ENCODE measurements at regions not wholly inside any gene's neighbourhood (a gene's known extent, or its start where the extent isn't known, plus 50 kb on each side); places are given as distances from the start of the nearest gene placed in this dataset.
A peak's percentile ranks its signal among the peaks of the same experiment; 100 is the strongest.

- TF ChIP-seq, protein P1, sequence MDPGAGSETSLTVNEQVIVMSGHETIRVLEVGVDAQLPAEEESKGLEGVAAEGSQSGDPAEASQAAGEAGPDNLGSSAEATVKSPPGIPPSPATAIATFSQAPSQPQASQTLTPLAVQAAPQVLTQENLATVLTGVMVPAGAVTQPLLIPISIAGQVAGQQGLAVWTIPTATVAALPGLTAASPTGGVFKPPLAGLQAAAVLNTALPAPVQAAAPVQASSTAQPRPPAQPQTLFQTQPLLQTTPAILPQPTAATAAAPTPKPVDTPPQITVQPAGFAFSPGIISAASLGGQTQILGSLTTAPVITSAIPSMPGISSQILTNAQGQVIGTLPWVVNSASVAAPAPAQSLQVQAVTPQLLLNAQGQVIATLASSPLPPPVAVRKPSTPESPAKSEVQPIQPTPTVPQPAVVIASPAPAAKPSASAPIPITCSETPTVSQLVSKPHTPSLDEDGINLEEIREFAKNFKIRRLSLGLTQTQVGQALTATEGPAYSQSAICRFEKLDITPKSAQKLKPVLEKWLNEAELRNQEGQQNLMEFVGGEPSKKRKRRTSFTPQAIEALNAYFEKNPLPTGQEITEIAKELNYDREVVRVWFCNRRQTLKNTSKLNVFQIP (CRISPR knock-in tag; IDR thresholded peaks at IDR 0.05; ENCODE audit: borderline replicate concordance, low read depth), result no peak
- no peak for TF ChIP-seq RARB (CRISPR knock-in tag; IDR thresholded peaks at IDR 0.05)
- no peak for TF ChIP-seq CSDC2 (CRISPR knock-in tag; IDR thresholded peaks at IDR 0.05)
- TF ChIP-seq BACH2 (CRISPR knock-in tag; IDR thresholded peaks at IDR 0.05; ENCODE audit: borderline replicate concordance), result no peak
- TF ChIP-seq ESRRG (CRISPR knock-in tag; IDR thresholded peaks at IDR 0.05), result no peak
- no peak for TF ChIP-seq SNAI2 (CRISPR knock-in tag; IDR thresholded peaks at IDR 0.05)
- TF ChIP-seq ZNF70 (CRISPR knock-in tag; IDR thresholded peaks at IDR 0.05), result no peak
- TF ChIP-seq, protein P2, sequence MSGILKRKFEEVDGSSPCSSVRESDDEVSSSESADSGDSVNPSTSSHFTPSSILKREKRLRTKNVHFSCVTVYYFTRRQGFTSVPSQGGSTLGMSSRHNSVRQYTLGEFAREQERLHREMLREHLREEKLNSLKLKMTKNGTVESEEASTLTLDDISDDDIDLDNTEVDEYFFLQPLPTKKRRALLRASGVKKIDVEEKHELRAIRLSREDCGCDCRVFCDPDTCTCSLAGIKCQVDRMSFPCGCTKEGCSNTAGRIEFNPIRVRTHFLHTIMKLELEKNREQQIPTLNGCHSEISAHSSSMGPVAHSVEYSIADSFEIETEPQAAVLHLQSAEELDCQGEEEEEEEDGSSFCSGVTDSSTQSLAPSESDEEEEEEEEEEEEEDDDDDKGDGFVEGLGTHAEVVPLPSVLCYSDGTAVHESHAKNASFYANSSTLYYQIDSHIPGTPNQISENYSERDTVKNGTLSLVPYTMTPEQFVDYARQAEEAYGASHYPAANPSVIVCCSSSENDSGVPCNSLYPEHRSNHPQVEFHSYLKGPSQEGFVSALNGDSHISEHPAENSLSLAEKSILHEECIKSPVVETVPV (CRISPR knock-in tag; IDR thresholded peaks at IDR 0.05), result no peak
- no peak for TF ChIP-seq ZFP3 (CRISPR knock-in tag; IDR thresholded peaks at IDR 0.05)
- no peak for TF ChIP-seq GLIS3 (CRISPR knock-in tag; IDR thresholded peaks at IDR 0.05)
- TF ChIP-seq PPARA (CRISPR knock-in tag; IDR thresholded peaks at IDR 0.05; ENCODE audit: borderline replicate concordance), result no peak
- TF ChIP-seq, protein P3, sequence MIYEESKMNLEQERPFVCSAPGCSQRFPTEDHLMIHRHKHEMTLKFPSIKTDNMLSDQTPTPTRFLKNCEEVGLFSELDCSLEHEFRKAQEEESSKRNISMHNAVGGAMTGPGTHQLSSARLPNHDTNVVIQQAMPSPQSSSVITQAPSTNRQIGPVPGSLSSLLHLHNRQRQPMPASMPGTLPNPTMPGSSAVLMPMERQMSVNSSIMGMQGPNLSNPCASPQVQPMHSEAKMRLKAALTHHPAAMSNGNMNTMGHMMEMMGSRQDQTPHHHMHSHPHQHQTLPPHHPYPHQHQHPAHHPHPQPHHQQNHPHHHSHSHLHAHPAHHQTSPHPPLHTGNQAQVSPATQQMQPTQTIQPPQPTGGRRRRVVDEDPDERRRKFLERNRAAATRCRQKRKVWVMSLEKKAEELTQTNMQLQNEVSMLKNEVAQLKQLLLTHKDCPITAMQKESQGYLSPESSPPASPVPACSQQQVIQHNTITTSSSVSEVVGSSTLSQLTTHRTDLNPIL (CRISPR knock-in tag; IDR thresholded peaks at IDR 0.05; ENCODE audit: low read depth), result no peak
- no peak for ATAC-seq
These were observed 95.5 kb downstream of the ALDH8A1 start for GRCh38 chr6:134854366-134854765.

DNA sequence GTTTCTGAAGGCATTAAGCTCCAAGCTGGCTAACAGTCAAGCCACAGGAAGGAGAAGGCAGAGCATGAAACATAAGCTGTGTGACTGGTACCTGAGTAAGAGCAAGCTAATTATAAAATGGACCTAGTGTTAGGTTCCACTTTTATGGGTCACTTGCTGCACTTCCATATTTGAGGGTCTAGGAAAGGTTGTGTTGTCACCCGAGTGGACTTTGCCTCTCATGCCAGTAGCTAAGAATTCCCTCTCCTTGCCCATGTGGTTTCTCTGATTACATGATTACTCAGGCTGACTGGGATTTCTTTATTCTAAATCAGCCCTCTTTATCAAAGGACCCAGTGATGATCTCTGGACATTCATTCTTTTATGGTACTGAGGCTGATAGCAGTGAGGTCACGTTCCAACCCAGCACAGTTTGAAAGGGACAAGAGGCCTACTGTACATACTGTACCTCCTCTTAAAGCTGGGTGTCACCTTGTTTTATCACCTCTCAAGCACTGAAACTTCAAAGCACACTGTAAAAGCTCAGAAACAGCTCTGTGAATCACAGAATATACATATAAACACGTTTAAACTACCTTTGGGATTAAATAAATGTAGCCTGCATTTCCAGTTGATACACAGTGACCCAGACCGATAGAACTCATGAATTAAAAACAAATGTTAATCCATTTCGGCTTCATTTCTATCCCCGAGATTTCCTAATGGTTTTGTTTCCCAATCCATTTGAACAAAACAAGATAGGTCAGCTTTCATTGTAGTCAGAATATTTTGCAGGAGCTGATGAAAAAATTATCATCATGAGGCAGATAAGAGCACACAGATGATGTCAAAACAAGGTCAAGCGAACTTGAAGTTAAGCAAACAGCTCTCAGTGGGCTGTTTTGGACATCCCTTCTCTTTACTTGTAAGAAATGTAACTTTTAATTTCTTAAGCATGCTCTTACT, 96.5 kb downstream of the ALDH8A1 start:
- peak; percentile 80 for ATAC-seq

GRCh38 chr6:134851548-134851947, 98.4 kb downstream of the ALDH8A1 start:
- TF ChIP-seq SNAI2 (CRISPR knock-in tag; IDR thresholded peaks at IDR 0.05), result no peak
- TF ChIP-seq ARNTL (CRISPR knock-in tag; IDR thresholded peaks at IDR 0.05; ENCODE audit: borderline replicate concordance, low read depth), result no peak
- TF ChIP-seq PPARA (CRISPR knock-in tag; IDR thresholded peaks at IDR 0.05; ENCODE audit: borderline replicate concordance), result no peak
- TF ChIP-seq, protein P1 (CRISPR knock-in tag; IDR thresholded peaks at IDR 0.05; ENCODE audit: borderline replicate concordance, low read depth), result no peak
- TF ChIP-seq ESRRG (CRISPR knock-in tag; IDR thresholded peaks at IDR 0.05), result no peak
- TF ChIP-seq, protein P4, sequence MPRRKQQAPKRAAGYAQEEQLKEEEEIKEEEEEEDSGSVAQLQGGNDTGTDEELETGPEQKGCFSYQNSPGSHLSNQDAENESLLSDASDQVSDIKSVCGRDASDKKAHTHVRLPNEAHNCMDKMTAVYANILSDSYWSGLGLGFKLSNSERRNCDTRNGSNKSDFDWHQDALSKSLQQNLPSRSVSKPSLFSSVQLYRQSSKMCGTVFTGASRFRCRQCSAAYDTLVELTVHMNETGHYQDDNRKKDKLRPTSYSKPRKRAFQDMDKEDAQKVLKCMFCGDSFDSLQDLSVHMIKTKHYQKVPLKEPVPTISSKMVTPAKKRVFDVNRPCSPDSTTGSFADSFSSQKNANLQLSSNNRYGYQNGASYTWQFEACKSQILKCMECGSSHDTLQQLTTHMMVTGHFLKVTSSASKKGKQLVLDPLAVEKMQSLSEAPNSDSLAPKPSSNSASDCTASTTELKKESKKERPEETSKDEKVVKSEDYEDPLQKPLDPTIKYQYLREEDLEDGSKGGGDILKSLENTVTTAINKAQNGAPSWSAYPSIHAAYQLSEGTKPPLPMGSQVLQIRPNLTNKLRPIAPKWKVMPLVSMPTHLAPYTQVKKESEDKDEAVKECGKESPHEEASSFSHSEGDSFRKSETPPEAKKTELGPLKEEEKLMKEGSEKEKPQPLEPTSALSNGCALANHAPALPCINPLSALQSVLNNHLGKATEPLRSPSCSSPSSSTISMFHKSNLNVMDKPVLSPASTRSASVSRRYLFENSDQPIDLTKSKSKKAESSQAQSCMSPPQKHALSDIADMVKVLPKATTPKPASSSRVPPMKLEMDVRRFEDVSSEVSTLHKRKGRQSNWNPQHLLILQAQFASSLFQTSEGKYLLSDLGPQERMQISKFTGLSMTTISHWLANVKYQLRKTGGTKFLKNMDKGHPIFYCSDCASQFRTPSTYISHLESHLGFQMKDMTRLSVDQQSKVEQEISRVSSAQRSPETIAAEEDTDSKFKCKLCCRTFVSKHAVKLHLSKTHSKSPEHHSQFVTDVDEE (CRISPR knock-in tag; IDR thresholded peaks at IDR 0.05), result no peak
- TF ChIP-seq, protein P5, sequence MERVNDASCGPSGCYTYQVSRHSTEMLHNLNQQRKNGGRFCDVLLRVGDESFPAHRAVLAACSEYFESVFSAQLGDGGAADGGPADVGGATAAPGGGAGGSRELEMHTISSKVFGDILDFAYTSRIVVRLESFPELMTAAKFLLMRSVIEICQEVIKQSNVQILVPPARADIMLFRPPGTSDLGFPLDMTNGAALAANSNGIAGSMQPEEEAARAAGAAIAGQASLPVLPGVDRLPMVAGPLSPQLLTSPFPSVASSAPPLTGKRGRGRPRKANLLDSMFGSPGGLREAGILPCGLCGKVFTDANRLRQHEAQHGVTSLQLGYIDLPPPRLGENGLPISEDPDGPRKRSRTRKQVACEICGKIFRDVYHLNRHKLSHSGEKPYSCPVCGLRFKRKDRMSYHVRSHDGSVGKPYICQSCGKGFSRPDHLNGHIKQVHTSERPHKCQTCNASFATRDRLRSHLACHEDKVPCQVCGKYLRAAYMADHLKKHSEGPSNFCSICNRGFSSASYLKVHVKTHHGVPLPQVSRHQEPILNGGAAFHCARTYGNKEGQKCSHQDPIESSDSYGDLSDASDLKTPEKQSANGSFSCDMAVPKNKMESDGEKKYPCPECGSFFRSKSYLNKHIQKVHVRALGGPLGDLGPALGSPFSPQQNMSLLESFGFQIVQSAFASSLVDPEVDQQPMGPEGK (CRISPR knock-in tag; IDR thresholded peaks at IDR 0.05; ENCODE audit: borderline replicate concordance), result no peak
- no peak for TF ChIP-seq TOX (CRISPR knock-in tag; IDR thresholded peaks at IDR 0.05; ENCODE audit: borderline replicate concordance)
- no peak for TF ChIP-seq CSDC2 (CRISPR knock-in tag; IDR thresholded peaks at IDR 0.05)
- no peak for TF ChIP-seq ZFP3 (CRISPR knock-in tag; IDR thresholded peaks at IDR 0.05)
- no peak for ATAC-seq

More for the DNA sequence above, 96.5 kb downstream of the ALDH8A1 start:
- TF ChIP-seq OSR1 (CRISPR knock-in tag; IDR thresholded peaks at IDR 0.05) (no peak), CSDC2 (CRISPR knock-in tag; IDR thresholded peaks at IDR 0.05) (no peak), BACH2 (CRISPR knock-in tag; IDR thresholded peaks at IDR 0.05; ENCODE audit: borderline replicate concordance) (no peak), ZC3H10 (CRISPR knock-in tag; IDR thresholded peaks at IDR 0.05) (no peak), ARNTL (CRISPR knock-in tag; IDR thresholded peaks at IDR 0.05; ENCODE audit: borderline replicate concordance, low read depth) (no peak)

Data from SK-N-SH treated with all-trans-retinoic acid at 6 μM for 48 hours (cell line).